DOHH2 (cell line): ENCODE measurements at regions not wholly inside any gene's neighbourhood (a gene's known extent, or its start where the extent isn't known, plus 50 kb on each side); places are given as distances from the start of the nearest gene placed in this dataset.

Source experiments
- CTCF ChIP-seq: fragments of 200-600 bp; sonication (generic); IDR thresholded peaks from one replicate; pipeline ENCODE4 v1.5.1; 2014; ENCODE audit warnings: antibody characterized with exemption, mild to moderate bottlenecking, low read depth, low read length; ENCODE audit not compliant: poor library complexity, severe bottlenecking
- EZH2phosphoT487 ChIP-seq: fragments of 200-600 bp; sonication (generic); IDR thresholded peaks from 2 replicates; pipeline ENCODE4 v1.6.1; 2017; ENCODE audit warnings: borderline replicate concordance, mild to moderate bottlenecking, antibody characterized with exemption, low read length, moderate library complexity, mixed read lengths

GRCh38 chr4:58935332-58935731, 1825.1 kb upstream of the IGFBP7 start:
- TF ChIP-seq CTCF (no peak), EZH2phosphoT487 (no peak)
